HG03442 (cell line): ENCODE measurements at regions not wholly inside any gene's neighbourhood (a gene's known extent, or its start where the extent isn't known, plus 50 kb on each side); places are given as distances from the start of the nearest gene placed in this dataset.

Experiments used
- ATAC-seq: cut with Tn5 transposase; IDR thresholded peaks from one replicate; pipeline ENCODE4 v1.9.1; 2021; ENCODE audit warnings: mild to moderate bottlenecking, moderate library complexity; ENCODE audit not compliant: unreplicated experiment

DNA sequence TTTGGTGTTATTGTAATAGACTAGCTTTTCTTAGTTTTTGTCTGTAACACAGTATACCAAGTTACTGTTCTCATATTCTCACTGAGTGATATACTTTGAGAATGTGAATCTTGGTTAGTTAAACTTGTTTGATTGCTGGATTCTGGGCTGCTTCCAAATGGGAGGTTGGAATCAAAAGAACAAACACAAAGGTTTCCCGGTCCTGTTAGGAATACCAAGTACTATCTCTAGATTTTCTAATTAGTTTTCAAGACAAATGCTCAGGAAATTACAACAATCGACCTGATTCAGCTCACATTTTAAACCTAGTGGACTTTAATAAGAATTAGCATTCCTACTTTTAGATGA is 244.3 kb downstream of the CSNK1G3 start:
- ATAC-seq, result no peak

DNA sequence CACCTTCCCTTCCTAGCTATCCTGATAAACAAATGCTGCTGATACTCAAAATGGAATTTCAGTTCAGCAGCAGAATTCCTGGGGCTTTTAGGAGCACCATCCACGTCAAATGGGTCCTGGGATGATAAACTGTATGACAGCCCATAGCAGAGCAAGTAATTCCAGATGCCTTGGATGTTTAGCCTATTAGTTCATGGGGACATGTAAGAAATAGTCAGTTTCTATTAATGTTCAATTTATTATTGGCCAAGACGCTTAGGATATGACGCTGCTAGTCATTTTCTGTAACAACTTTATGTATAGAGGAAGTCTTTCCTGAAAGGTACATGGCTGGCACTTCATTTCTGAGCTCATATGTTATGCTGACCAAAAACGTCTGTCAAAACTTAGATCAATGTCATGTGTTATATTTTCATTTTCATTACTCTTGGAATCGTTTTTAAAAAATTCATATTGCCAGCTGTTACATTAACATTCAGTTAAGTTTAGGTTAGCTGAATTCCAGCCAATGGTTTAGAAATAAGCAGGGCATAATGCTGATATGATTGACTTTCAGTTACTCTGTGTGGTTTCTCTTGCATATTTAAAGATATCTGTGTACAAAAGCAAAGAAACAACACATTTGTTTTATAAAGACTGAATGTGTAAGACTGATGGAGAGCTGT is 243.8 kb downstream of the CSNK1G3 start:
- ATAC-seq, result no peak

DNA sequence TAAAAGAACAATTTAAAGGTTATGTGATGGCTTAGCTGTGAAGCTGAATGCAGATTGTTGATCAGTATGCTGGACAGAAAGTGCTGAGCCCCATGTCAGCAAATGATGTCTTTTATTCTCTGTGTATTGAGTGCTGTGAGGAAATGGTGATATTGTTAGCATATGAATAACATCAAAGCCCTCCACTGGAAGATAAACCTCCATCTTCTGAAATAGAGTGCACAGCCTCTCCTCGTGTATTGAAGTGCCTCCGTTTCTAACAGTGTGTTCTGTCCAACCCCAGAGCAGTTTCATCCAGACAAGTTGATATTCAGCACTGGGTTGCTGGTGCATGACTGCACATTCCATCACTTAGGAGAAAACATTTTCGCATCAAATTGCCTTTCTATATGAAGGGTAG is 242.9 kb downstream of the CSNK1G3 start:
- no peak for ATAC-seq

DNA sequence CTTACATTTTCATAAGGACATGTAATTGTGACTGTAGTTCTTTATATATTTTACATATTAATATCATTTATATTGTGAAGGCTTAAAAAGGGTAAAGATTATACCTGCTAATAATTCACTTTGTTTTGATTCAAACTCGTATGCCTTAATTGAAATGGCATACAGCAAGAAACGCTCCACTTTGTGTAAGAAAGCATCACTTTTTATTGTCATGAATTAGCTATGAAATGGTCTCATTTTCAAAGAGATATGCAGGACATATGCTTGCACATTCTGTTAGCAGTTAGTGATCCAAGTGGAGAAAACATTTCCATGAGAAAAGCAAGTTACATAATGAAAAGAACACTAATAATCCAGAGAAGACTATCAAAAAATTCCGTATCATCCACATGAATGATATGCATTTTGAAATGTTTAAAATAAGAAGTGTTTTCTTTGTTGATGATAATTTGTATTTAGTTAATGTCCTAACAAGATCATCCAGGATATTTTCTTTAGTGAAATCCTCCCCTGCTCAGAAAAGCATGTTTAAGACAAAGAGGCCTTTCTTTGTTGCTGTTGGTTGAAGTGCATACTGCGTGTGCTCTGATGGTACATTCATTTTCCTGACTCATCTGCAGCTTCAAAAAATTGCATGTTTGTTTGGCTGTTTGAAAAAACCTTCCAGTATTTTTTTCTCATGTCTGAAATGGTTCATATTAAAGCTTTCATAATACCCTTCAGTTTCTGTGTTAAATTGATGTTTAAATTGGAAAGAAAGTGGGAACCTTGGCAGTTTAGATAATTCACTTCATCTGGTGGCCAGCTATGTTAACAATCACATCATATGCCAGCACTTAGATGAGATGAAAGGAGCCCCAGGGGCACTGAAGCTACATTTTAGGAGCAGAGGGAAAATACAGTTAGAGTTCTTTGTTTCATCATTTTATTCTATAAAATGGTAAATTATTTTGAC is 242.2 kb downstream of the CSNK1G3 start:
- no peak for ATAC-seq

DNA sequence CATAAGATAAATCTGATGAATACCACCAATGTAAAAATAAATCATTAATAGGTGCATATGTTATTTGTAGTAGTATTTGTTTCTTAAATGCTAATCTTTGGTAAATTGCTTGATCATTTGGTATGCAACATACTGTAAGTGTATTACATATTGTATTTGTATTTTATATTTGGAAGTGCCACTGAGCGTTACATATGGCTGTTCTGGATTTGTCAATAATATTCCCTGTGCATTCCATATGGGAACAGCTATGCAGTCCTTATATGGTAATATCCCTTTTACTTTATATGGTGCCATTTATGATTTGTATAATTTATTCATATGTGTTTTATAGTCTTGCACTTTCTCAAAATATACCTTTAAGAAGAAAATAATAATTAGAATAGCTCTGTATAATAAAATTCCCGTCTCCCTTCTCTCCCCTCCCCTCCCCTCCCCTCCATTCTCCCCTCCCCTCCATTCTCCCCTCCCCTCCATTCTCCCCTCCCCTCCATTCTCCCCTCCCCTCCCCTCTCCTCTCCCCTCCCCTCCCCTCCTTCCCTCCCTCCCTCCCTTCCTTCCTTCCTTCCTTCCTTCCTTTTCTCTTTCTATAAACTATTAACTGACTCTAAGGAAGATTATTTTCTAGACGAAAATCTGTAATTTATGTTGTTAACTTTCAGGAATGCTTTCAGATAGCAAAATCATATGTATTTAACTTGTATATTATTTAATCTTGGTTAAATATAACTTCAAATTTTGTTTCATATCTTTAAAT is 241.4 kb downstream of the CSNK1G3 start:
- no peak for ATAC-seq

DNA sequence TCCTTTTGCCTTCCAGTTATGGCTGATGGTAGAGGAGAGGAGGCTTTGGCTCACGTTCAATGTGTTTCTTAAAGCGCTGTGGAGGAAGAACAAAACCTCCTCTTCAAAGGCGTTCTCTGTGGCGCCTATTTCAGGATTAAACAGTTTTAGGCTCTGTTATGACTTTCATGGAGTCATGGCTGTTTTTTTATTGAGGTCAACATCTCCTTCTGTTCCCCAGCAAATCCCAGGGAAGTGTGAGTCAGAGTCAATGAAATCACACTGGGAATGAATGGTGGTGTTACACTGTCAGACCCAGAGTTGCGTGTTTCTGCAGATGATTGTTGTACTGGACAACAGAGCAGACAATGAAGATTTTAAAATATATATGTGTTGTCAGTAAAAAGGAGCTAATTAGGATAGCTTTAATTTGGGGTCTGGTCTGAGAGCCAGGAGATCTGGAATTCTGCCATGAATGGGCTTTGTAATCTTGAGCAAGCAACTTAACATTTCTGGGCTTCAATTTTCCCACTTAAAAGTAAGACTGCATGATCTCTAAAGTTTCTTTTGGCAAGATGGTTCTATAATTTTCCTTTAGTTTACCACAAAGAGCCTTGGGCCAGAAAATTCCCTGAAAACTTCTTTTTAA is 240.7 kb downstream of the CSNK1G3 start:
- no peak for ATAC-seq

DNA sequence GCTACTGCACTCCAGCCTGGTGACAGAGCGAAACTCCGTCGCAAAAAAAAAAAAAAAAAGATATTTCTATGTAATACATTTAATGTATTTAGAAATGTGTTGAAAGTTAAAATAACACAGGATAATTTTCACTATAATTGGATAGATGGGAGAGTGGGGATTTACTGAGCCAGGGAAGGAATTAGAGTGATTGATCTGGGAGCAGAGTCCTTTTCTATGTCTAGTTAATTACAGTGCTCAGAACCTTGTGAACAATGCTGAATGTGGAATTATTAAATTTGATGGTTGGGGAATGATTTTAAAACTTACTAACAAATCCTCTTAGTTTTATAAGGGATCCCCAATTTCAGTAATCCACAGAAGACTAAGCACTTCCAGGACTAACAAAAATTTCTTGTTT is 239.7 kb downstream of the CSNK1G3 start:
- no peak for ATAC-seq

DNA sequence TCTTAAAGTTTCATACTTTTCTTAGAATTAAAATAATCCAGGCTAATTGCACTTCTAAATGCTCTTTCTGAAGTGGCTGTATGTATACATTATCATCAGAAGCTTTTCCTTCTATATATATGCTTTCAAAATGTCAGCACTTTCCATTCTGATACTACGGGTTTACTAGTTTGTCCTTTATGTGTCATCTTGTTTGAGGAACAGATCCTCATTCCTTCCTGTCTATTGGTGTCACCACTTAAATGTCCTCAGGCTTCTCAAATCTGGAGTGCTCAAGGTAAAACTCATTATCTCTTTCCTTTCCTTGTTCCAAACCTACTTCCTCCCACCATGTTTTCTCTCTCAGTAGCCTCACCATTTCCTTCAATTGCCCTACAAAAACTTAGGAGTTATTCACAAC is 236.3 kb downstream of the CSNK1G3 start:
- ATAC-seq, result no peak

DNA sequence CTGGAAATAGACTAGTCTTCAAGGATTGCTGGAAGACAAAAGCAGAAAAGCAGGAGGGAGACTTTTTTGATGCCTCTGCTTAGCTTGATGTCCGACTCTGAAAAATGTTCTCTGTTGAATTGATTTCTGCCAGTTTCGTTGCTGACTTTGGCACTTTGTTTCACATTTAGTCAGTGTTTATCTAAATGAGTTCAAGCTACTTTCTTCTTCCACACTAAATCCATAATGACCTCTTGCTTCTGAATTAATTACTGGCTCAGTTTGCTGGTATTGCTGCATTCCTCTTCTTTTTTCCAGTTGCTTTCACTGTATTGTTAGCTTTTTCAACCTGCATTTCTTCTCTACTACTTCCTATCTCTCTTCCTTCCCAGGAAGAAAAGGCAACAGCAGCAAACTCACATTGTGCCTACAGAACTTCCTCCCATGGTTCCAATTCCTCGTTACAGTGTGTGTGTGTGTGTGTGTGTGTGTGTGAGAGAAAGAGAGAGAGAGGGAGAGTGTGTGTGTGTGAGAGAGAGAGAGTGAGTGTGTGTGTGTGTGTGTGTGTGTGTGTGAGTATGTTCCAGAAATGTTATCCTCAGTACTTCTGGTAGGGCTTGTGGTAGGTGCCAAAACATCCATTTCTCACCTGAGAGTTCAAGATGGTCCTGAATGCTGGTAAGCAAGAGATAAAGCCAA is 234.8 kb downstream of the CSNK1G3 start:
- ATAC-seq, result no peak

DNA sequence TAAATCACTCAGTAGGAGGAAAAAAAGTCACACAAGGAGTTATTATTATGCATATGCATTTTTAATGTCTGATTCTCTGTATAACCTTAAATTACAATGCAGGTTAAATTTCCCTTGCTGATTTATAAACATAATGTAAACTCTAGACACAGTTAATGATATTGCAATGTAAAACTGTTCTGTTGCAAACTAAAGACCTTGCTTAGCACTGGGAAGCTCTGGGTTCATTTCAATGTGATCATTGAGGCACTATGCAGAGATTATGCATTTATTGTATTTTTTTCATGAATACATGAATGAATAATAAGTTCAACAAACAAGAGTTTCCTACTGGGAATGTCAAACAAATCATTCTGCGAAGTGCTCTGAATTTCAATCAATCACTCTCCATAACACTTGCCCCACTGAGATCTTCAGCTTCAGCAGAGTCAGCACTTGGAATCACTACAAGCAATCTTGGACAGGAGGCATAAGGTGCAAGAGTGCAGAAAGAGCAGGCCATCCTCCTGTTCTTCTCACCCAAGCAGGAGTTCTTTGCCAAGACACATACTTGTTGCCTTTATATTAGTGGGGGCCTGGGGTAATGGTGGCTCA is 232.1 kb downstream of the CSNK1G3 start:
- ATAC-seq, result no peak

DNA sequence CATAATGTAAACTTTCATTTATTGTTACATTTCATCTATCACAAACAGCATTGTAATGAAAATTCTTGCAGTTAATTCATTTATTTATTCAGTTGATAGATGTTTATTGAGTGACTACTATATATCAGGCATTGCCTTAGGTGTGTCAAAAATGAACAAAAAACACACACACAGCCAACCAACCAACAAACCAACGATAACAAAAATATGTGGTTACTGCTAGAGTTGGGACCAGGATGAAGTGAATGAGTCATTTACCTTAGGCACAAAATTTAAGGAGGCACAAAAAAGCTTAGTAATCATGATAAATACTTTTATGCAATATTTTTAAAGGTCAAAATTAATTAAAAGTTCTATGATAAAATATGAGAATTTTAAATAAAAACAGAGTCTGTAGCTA is 223.4 kb downstream of the CSNK1G3 start:
- no peak for ATAC-seq

DNA sequence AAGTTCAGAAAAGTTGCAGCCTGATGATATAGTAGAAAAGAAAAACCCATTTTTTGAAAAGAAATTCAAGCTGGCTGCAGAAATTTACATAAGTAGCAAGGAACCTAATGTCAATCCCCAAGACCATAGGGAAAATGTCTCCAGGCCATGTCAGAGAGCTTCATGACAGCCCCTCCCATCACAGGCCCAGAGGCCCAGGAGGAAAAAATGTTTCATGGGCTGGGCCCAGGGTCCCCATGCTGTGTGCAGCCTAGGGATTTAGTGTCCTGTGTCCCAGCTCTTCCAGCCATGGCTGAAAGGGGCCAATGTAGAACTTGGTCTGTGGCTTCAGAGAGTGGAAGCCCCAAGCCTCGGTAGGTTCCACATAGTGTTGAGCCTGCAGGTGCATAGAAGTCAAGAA is 220.3 kb downstream of the CSNK1G3 start:
- ATAC-seq, result no peak

DNA sequence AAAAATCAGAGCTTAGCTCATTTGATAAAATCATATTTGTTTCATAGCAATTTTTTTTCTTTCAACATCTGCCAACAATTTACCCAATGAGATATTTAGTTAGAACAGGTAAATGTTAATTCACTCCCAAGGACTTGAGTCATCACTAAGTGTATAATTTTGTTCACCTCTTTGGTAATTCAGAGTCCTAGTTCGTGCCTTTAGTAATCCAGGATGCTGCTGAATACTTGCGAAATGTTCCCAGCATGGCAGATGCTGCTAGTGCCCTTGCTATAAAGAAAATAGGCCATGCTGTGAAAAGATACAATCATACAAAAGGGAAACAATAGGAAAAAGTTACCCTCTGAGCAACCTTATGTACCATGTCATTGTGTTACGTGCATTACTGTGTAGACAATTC is 210.5 kb downstream of the CSNK1G3 start:
- ATAC-seq, result no peak

DNA sequence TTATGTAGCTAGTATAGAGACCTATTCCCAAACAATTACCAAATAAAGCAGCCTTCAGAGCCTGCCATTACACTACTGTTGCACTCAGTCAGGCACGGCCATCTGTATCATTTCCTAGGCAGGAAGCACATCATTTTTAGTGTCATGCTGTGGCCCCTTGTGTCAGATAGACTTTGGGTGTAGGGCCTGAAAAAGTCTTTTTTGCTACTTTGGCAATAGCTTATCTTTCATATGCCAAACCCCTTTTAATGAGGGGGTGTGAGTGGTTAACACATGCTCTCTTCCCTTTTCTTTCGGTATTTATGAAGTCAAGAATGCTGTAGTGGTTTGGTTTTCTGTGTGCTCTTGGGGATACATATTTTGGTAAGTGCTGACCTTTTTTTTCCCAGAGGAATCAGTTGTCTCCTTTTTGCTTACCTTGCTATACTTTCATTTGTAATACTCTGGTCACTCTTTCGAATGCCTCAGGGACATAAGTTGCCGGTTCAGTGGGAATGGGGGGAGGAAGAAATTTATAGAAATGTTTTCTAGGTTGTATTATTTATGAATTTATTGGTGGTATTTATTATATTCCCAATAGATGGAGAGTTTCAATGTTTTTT is 209.8 kb downstream of the CSNK1G3 start:
- ATAC-seq, result no peak

DNA sequence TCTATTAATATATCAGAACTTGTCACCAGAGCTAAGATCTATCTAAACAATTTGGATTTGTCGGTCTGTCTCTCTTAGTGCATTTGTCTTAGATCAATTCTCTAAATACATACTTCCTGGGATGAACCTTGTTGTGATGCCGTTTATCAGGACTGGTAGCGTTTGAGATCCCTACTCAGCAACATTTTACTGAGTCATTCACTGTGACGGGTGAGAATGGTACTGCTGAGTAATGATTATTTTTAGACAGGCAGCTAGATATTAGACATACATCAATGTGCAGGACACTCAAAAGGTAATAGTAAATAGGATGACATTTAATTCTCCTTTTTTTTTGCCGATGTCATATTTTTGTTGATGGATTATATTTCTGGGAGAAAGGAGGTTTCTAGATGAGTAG is 209.0 kb downstream of the CSNK1G3 start:
- no peak for ATAC-seq

DNA sequence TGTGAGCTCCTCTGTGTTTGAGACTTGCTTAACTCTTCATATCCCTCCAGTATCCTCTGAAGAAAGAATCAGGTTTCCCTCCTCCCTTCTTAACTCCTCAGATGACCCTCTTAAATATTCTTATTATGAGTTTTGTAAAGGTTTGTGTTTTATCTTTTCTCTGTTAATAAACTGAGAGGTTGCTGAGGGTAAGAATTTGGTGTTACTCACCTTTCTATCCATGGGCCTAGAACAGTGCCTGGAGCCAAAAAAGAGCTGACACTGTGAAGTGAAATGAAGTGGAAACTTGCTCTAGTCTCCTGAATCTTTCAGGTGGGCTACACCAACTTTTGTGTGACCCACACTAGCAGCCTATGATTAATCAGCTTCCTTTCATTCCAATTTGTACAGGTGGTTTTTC is 208.4 kb downstream of the CSNK1G3 start:
- no peak for ATAC-seq

DNA sequence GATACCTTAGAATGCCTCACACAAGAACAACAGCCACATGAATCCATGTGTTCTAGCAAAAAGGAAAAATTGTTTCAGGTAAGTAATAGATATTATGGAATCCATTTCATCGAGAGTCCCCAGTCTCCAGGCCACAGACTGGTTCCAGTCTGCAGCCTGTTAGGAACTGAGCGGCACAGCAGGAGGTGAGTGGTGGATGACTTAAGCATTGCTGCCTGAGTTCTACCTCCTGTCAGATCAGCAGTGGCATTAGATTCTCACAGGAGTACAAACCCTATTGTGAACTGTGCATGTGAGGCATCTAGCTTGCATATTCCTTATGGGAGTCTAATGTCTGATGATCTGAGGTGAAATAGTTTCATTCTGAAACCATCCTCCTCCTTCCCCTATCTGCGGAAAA is 207.0 kb downstream of the CSNK1G3 start:
- ATAC-seq, result no peak

DNA sequence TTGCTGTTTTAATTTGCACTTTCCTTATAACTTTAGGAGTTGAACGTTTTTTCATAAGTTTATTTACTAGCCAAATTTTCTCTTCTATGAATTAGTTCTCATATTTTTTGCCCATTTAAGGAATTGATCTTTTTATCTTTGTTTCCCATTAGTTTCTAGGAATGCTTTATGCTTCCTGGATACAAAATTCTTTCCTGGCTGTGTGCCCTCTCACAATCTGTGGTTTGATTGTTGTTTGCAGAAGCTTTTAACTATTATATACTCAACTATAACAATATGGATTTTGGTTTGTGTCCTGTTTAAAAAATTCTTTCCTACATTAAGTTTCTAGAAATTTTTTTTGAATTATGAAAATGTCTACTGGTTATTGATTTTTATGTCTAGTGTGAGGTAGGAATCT is 206.3 kb downstream of the CSNK1G3 start:
- ATAC-seq, result no peak

DNA sequence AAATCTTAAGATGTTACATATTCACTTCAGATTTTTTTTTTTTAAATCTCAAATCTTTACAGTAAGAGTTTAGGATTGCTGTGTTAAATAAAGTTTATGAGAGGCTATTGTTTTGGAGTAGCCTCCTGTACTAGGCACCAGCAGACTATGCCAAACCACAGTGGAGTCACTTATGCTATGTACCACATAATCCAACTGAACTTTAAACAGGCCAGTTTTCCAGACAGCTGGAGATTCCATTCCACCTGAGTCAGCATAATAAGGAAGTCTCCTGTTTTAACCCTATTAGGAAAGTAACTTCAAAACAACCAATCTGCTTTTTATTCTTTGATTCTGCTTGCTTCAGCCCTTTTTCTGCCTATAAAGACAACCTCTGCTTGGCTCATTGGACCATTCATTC is 205.2 kb downstream of the CSNK1G3 start:
- ATAC-seq, result no peak

DNA sequence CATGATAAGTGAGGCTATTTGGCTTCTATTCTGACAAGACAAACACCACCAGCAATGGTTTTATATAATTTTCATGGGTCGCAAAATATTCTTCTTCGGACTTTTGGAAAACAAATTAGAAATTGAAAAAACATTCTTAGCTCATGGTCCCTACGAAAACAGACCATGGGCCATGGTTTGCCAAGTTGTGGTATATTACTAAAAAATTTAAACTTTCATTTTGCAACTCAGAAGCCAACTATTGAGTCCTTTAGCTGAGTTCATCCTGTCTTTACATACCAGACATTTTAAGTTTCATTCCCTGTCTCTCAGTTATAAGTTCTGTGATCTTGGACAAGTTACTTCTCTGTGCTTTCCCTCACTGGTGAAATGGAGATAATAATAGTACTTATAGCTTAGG is 198.1 kb downstream of the CSNK1G3 start:
- ATAC-seq, result no peak
